Right lobe of liver (tissue), 4 donors: ENCODE measurements at regions not wholly inside any gene's neighbourhood (a gene's known extent, or its start where the extent isn't known, plus 50 kb on each side); places are given as distances from the start of the nearest gene placed in this dataset.

ENCODE experiments used
- POLR2A ChIP-seq: fragments of 450-650 bp; IDR thresholded peaks from one replicate; pipeline ENCODE4 v1.6.1; 2017; ENCODE audit warnings: antibody characterized with exemption, mild to moderate bottlenecking
- TF ChIP-seq, protein P1 (sequence below), 4 donors: fragments of 200-600 bp in 3 of 4; fragments of 450-650 bp in 1 of 4; IDR thresholded peaks; one replicate each; pipeline versions ENCODE4 v1.5.1 to v1.8.0; 2016 to 2022; ENCODE audit warnings: antibody characterized with exemption in 4 of 4, mild to moderate bottlenecking in 2 of 4
- donor health status: DM: no; HTN: no; CAD: no.
- donor health status: DM: no; HTN: no; CAD: no.
- donor health status: DM: no; HTN: yes; CAD: no.

DNA sequence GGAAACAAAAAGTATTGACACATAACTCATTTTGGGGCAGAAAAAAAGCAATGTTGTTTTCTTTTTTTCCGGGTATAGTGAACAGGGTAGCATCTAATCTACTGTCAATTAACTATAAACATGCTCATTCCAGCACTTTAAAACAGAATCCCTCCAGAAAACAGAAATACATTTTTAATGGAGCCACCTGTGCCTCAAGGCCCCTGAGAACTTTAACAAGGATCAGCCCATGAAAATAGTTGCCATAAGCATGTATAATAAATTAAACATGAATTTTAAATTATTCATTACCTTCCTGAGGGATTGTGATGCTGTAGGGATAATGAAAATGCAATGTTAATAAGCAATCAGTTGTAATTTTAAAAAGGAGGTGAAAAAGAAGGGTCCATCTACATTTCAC lies 101.4 kb upstream of the IVNS1ABP start:
- TF ChIP-seq, protein P1, sequence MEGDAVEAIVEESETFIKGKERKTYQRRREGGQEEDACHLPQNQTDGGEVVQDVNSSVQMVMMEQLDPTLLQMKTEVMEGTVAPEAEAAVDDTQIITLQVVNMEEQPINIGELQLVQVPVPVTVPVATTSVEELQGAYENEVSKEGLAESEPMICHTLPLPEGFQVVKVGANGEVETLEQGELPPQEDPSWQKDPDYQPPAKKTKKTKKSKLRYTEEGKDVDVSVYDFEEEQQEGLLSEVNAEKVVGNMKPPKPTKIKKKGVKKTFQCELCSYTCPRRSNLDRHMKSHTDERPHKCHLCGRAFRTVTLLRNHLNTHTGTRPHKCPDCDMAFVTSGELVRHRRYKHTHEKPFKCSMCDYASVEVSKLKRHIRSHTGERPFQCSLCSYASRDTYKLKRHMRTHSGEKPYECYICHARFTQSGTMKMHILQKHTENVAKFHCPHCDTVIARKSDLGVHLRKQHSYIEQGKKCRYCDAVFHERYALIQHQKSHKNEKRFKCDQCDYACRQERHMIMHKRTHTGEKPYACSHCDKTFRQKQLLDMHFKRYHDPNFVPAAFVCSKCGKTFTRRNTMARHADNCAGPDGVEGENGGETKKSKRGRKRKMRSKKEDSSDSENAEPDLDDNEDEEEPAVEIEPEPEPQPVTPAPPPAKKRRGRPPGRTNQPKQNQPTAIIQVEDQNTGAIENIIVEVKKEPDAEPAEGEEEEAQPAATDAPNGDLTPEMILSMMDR (IDR thresholded peaks at IDR 0.05) = no peak
- TF ChIP-seq POLR2A = no peak
